IMR-90 (cell line): ENCODE measurements at regions not wholly inside any gene's neighbourhood (a gene's known extent, or its start where the extent isn't known, plus 50 kb on each side); places are given as distances from the start of the nearest gene placed in this dataset.
"Not testable (repeated sequence)": the region's sequence is repeated elsewhere in the genome, so short reads cannot be mapped to it uniquely, and the experiment has no call there.

Source experiments
- BHLHE40 ChIP-seq: fragments of 150-350 bp; IDR thresholded peaks from 2 replicates; pipeline ENCODE4 v1.6.1; 2016; ENCODE audit warnings: mild to moderate bottlenecking, low read depth, low read length
- CEBPB ChIP-seq: IDR thresholded peaks from 2 replicates; pipeline ENCODE4 v1.6.1; 2012; ENCODE audit warnings: low read depth, low read length, improper control_type of control experiment
- CTCF ChIP-seq: conservative IDR thresholded peaks from 2 replicates; pipeline ENCODE4 v1.5.1; 2012; ENCODE audit warnings: mild to moderate bottlenecking, low read depth, low read length, improper control_type of control experiment
- MAFK ChIP-seq: IDR thresholded peaks from 2 replicates; pipeline ENCODE4 v1.6.1; 2012; ENCODE audit warnings: low read depth, low read length, improper control_type of control experiment
- MAZ ChIP-seq: IDR thresholded peaks from 2 replicates; pipeline ENCODE4 v1.6.1; 2012; ENCODE audit warnings: low read depth, mild to moderate bottlenecking, low read length, improper control_type of control experiment, moderate library complexity, borderline replicate concordance
- RCOR1 ChIP-seq: IDR thresholded peaks from 2 replicates; pipeline ENCODE4 v1.6.1; 2012; ENCODE audit warnings: mild to moderate bottlenecking, low read length, improper control_type of control experiment; ENCODE audit not compliant: insufficient replicate concordance
- RFX5 ChIP-seq: IDR thresholded peaks from 2 replicates; pipeline ENCODE4 v1.8.0; 2012; ENCODE audit warnings: low read depth, mild to moderate bottlenecking, low read length, moderate library complexity
- SMC3 ChIP-seq: fragments of 150-350 bp; IDR thresholded peaks from 2 replicates; pipeline ENCODE4 v1.6.1; 2016; ENCODE audit warnings: low read depth, mild to moderate bottlenecking, antibody characterized with exemption, low read length, moderate library complexity

- not testable (repeated sequence) for TF ChIP-seq CTCF, CEBPB, MAZ, RCOR1, BHLHE40, MAFK, SMC3, RFX5
These were observed 729.9 kb upstream of the TPTE start for GRCh38 chr21:9791453-9791852.
